ENCODE measurements at regions not wholly inside any gene's neighbourhood (a gene's known extent, or its start where the extent isn't known, plus 50 kb on each side); places are given as distances from the start of the nearest gene placed in this dataset.

DNA sequence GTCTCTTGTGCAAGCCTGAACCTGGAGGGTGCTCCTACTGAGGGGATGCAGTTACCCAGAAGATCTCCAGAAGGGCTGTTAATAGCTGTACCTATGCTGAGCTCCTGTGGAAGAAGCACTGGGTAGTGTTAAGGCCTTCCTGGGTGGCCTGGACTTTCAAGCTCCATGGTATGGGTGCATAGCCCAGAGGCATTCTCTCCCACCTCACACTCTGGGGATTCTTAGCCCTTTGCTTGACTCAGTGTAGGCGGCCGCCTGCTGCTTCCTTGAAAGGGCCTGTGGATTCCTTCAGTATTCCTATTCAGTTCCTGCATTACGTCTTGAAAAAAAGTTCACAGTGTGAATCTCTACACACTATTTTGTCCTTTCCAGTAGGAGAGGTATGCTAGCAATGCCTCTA is 235.7 kb upstream of the MAGEB16 start:
- TF ChIP-seq CTCF (conservative IDR thresholded peaks at IDR 0.05): no peak
- TF ChIP-seq EZH2 (IDR thresholded peaks at IDR 0.05; ENCODE audit: low read depth): no peak
